Muscle of back (tissue), 3 donors: ENCODE measurements at regions not wholly inside any gene's neighbourhood (a gene's known extent, or its start where the extent isn't known, plus 50 kb on each side); places are given as distances from the start of the nearest gene placed in this dataset.
"Not testable (repeated sequence)": the region's sequence is repeated elsewhere in the genome, so short reads cannot be mapped to it uniquely, and the experiment has no call there.

Experiments used
- DNase-seq, 3 donors: peaks; one replicate each; pipeline versions ENCODE4 v3.0.0 to v3.0.0-alpha.2; 2013

DNA sequence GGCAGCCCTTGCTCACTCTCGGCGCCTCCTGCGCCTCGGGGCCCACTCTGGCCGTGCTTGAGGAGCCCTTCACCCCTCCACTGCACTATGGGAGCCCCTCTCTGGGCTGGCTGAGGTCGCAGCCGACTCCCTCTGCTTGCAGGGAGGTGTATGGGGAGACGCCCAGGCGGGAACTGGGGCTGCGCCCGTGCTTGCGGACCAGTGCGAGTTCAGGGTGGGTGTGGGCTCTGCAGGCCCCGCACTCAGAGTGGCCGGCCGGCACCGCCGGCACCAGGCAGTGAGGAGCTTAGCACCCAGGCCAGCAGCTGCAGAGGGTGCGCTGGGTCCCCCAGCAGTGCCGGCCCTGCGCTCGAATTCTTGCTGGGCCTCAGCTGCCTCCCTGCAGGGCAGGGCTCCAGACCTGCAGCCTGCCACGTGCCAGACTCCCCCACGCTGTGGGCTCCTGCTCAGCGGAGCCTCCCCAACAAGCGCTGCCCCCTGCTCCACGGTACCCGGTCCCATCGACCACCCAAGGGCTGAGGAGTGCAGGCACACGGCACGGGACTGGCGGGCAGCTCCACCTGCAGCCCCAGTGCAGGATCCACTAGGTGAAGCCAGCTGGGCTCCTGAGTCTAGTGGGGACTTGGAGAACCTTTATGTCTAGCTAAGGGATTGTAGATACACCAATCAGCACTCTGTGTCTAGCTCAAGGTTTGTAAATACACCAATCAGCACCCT, 54.0 kb upstream of the WWC2 start:
- DNase-seq, result not testable (repeated sequence)

DNA sequence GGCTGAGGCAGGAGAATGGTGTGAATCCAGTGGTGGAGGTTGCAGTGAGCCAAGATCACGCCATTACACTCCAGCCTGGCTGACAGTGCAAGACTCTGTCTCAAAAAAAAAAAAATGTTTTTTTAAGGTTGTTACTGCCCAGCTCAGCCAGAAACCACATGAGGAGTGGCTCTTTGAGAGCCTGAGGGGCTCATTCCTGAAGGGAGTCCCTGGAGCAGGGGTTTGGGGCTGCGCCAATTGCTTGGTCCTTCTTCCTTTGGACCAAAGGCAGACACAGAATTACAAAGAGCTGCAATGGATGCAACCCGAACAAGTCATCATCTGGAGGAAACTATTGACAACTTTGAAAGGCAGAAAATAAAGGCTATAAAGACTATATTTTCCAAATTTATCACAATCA, 60.6 kb upstream of the WWC2 start:
- DNase-seq, result no peak

DNA sequence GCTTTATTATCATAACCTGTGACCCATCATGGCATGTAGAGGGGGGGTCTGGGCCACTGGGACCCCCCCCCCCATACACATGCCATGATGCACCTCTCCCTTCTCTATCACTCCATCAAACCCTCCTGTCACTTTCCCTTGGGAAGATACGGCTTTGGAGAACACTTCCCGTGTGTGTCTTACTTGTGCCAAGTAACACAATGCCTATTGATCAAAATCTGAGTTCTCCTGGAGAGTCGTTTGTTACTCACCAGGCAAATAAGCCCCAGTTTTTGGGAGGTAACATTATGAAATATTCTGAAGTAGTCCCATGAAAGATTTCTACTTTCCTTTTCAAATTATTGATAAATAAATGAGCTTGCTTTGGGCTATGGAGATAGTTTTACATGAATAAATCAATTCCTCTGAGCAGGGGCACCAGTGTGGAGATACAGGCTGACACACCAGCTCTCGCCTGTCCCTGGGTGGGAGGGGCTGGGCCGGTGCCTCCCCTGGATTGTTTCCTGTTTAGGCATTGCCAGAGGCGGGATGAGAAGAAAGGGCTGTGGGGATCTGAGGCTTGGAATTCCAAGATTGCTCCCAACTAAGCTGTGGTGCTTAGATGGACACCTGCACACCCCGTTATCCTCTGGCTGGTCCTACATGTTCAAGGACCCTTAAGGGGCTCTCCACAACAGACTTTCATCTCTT, 63.2 kb upstream of the WWC2 start:
- no peak for DNase-seq

DNA sequence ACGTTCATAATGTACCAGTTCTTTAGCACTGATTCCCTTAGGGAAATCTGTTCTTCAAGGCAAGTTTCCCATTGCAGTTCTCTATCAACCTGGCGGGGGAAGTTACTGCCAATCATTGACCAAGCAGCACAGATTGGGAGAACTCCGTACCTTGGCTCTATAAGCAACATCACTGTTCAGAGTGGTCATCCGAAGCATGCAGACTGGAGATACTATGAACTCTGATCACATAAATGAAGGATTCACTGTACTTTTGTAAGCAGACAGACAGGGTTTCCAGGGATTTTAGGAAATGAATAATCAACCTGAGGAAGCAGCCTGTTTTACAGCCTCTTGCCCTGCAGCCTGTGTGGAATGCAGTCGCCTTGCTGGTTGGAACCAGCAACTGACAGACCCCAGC, 63.8 kb upstream of the WWC2 start:
- DNase-seq, result no peak

DNA sequence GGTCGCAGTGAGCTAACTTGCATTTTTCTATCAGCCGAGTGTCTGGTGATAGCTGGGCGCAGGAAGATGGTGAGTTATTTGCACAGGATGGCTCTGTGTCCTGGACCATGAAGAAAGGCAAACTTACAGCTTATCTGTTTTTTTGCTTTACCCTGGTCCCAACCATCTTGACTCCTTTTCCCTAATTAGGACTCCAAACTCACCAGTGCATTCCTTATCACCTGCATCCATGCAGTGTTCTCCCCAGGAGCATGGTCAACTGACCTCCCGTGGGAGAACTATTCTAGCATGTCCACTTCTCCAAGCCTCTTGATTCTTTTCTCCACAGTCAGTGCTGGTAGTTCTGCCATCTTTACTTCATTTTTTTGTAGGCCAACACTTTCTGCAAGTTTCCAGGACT, 68.2 kb upstream of the WWC2 start:
- no peak for DNase-seq

DNA sequence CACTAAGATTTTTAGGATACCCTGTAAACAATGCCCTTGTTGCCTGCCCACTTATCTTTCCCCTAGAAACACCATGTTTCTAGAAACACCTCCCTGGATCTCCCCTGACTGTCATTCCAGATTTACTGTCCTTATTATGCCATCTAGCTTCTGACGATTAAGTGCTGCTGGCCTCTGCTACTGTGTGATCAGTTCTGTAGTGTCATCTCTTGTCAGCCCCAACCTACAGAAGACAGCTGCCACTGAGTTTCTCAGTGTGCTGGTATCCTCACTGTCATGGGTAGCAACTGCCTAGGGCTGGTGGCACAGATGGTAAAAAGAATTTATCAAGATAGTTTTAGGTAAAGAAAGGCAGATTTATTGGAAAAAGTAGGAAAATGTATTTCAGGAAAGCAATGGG, 68.7 kb upstream of the WWC2 start:
- DNase-seq, result no peak

DNA sequence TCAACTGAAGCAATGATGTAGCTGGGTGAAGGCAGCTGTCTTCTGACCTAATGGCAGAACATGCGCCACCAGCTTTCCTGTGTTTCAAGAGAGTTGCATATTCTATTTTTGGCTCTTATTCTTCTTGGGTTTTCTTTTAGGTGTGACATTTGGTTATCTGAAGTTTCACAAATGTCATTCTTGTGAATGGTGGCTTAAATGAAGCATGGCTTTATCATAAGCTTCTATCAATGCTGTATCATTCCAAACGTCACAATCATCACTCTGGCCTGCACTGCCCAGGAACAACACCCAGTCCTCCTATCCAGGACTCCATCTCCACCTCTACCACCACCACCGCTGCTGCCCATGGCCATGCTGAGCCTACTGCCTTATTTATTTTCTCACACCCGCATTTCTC, 69.7 kb upstream of the WWC2 start:
- no peak for DNase-seq

DNA sequence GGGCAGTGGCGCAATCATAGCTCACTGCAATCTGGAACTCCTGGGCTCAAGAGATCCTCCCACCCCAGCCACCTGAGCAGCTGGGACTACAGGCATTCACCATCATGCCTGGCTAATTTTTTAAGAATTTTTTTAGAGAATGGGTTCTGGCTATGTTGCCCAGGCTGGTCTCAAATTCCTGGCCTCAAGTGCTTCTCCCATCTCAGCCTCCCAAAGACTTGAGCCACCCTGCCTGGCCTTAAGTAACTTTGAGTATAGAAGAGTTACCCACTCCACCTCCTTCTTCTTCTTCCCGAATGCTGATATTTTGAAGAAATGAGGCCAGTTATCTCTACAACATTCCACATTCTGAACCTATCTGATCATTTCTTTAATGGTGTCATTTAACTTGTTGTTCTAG, 72.4 kb upstream of the WWC2 start:
- DNase-seq, result no peak

DNA sequence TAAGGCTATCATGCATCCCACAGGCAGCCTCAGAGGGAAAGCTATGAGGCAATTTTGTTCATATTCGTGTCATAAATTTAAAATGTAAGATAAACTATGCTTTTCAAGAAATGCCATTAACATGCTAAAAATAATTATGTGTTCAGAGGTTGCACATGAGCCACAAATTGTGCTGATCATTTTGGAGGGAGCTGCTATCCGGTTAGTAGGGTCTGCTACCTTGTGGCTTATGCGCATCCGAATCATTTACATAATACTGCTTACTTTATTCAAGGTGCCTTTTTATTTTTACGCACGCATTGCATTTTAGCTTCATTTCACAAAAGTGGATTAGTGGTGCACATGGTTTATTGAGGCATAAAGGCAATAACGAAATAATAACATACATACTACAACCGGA, 76.4 kb upstream of the WWC2 start:
- DNase-seq, result no peak

DNA sequence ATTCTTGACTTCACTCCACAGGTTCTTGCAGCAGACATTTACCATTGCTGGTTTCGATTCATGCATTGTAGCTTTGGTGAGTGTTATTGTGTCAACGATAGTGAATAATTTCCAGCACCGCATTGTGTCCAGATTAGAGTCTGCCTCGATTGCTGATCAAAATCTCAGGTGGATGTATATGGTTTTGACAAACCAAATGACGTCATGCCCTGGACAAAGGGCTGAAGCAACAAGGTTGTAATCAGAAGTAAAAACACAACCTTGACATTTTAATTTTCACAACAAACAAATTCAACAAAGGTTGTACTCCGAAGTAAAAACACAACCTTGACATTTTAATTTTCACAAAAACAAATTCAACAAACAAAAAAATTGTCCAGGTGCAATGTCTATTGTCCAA, 81.1 kb upstream of the WWC2 start:
- no peak for DNase-seq

DNA sequence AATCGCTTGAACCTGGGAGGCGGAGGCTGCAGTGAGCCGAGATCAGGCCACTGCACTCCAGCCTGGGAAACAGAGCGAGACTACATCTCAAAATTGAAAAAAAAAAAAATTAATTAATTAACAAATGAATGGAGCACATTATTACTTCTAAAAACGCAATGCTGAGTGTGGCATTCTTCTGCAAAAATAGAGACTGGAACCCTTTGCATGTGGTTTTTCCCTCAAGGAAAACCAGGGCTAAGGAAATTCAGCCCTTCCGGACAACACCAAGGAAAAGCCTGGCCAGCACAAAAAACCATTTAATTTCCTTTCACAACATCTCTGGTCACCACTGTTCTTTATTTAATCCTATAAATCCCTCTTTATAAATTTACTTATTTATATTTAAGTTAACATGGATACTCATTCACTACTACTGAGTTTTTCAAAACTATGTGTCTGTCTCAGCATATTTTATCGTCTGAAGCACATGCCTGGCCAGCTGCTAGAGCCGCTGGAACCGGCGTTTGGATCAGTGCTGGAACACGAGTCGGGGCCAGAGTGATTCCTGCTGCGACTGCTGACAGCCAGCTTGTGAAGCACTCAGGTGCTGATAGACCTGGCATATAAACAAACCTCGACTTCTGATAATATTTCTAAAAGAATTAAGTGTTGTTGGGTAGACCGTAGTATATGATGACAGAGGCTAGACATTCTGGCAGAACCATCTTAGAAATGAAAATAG, 84.5 kb upstream of the WWC2 start:
- DNase-seq, result peak; percentile 3 to 60 (median 23)

DNA sequence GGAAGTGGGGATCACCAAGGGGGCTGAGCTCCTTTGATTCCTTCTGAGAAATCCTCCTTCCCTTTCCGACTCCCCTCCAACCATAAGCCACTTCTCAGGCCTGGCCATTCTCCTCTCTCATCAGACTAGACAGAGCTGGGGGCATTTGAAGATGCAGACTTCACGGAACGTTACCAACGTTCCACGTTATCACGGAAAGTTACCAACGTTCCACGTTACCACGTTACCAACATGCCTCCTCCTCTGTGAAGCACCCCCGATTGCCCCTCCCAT, 85.4 kb upstream of the WWC2 start:
- DNase-seq, result no peak

DNA sequence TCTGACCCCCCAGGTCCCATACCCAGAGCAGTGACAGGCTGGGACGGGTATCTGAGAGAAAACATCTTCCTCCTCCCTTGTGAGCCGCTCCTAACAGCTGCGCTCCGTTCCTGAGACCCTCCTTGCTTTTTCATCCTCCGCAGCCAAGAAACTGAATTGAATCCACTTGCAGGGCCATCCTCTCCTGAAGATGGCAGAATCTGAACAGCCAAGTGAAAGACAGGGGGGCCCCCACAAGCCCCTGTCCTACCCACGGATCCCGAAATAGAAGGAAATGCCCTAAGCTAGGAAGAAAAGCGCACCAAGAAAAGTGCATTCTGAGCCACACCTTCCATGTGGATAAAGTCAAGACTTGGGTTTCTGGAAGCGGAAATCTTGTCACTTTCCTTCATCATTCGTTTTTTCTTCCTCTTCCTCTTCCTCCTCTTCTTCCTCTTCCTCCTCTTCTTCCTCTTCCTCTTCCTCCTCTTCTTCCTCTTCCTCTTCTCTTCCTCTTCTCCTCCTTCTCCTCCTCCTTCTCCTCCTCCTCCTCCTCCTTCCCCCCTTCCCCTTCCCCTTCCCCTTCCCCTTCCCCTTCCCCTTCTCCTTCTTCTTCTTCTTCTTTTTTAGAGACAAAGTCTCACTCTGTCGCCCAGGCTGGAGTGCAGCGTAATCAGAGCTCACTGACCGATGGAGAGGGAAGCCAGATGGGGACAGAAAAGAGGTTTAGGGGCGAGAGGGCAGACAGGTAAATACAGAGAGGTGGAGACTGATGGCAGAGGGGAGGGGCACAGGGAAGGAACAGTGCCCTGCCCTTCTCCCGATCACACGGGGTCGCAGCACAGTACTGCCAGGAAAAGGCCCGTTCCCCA, 86.0 kb upstream of the WWC2 start:
- DNase-seq, result no peak

DNA sequence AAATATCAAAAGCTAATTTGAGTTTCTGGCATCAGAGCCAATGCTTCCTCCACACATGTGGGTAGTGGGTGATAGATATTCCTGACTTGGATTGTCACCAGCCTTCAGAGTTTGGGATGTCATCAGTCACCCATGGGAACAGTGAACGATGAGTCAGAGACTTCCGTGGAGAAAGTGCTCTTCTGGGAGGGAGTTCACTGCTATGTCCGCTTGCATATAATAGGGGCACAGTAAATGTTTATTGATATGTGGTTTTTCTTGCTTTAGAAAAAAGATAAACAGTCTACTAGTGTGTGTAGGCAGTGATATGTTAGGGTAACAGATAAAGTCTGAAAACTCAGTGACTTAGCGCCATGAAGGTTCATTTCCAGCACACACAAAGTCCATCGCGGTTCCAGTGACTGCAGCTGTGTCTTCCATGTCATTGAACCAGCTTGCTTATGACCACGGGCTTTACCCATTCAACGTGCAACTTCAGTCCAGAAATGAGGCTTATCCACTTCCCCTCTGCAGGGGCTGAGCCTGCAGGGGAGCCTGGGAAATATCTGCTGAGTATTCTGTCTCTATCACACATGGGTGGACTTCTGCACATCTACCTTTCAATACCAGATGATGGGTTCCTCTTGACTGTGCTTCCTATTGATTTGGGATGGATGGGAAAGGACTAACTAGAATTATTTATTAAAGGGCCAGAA, 87.7 kb upstream of the WWC2 start:
- DNase-seq, result no peak

DNA sequence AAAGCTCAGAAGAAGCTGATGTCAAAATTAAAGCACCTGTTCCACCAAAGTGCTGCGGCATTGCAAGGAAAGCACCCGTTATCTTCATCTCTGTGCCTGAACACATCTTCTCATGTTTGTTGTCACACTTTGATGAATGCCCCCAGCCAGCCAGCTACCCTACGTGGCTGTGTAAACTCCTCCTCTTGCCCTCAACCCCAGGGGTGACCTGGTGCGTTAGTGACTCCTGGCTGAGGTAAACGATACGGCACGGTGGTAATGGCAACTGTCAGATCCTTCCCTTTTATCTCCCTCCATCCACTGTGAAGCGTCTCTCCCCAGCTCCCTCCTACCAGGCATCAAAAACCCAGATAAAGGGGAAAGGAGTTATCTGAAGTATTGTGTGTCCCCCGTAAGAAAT, 90.6 kb upstream of the WWC2 start:
- DNase-seq, result no peak

DNA sequence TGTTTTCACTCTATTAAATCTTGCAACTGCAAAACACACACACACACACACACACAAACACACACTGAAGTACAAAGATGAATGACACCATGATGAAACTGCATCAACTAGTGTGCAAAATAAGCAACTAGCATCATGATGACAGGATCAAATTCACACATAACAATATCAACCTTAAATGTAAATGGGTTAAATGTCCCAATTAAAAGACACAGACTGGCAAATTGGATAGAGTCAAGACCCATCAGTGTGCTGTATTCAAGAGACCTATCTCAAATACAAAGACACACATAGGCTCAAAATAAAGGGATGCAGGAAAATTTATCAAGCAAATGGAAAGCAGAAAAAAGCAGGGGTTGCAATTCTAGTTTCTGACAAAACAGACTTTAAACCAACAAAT, 87.2 kb upstream of the DCTD start:
- not testable (repeated sequence) for DNase-seq

DNA sequence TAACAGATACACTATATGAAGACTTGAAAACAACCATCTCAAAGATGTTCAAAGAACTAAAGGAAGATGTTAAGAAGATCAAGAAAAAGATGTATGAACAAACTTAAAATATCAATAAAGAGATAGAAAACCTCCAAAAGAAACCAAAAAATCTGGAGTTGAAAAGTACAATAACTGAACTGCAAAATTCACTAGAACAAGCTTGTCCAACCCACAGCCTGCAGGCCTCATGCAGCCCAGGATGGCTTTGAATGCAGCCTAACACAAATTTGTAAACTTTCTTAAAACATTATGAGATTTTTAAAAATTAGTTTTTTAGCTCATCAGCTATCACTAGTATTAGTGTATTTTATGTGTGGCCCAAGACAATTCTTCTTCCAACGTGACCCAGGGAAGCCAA, 77.0 kb upstream of the DCTD start:
- DNase-seq, result no peak

DNA sequence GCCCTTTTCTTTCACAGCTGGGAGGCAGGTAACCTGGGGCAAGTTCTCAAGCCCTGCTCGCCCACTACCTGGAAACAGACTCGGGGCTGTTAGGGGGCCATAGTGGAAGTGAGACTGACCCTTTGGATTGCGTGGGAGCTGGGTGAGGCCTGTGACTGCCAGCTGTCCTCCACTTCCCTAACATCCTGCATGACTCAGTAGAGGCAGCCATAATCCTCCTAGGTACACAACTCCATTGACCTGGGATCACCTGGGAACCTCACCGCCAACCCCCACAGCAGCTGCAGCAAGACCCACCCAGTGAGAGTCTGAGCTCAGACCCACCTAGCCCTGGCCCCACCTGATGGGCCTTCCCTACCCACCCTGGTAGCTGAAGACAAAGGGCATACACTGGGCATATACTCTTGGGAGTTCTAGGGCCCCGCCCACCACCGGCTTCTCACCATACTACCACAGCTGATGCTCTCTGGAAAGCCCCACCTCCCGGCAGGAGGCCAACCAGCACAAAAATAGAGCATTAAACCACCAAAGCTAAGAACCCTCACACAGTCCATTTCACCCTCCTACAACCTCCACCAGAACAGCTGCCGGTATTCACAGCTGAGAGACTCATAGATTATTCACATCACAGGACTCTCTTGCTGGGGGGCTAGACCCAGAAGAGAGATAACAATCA, 61.1 kb upstream of the DCTD start:
- DNase-seq, result peak in 1 of 3 donors; percentile 54

DNA sequence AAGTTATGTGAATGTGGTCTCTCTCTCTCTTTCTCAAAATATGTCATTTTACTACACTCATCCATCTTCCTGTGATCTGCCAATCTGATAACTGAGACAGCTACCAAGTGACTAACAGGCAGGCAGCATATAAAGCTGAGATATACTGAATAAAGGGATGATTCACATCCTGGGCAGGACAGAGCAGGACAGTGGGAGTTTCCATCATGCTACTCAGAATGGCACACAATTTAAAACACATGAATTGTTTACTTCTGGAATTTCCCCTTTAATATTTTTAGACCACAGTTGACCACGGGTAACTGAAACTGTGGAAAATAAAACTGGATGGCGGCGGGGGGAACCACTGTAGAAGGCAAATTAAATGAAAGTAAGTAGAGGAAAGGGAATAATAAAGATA, 58.6 kb upstream of the DCTD start:
- DNase-seq, result peak in 2 of 3 donors; percentile 5 to 55

DNA sequence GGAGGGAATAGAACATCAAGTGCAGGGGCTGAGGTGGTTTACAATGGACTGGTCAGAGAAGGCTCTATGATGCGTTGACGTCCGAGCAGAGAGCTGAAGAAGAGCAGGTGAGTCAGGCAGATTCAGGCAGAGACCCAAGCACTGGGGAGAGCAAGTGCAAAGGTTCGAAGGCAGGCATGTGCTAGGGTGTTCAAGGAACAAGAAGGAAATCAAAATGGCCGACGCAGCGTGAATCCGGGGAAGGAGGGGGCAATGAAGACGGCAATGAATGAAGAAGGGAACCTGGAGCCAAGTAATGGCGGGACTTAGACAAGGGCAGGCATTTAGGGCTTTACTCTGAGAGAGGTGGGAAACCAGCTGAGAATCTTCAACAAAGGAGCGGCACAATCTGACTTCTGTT, 56.8 kb upstream of the DCTD start:
- no peak for DNase-seq

DNA sequence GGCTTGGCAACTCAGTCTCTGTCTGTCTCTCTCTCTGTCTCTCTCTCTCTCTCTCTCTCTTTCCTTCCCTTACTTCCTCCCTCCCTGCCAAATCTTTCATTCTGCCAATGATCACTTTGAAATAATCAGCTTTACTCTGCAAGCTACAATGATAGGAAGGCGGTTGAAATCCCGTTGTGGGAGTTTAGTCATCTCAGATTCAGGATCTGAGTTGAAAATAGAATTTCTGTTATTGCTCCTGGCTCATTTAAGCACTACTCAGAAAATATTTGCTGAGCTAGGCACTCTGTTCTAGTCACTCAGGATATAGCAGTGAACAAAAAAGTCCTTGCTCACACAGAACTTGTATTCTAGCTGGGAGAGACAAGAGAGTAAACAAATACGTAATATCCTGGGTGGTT, 56.3 kb upstream of the DCTD start:
- peak; percentile 6 to 48 (median 7) for DNase-seq
